GM12874 (cell line): ENCODE measurements at regions not wholly inside any gene's neighbourhood (a gene's known extent, or its start where the extent isn't known, plus 50 kb on each side); places are given as distances from the start of the nearest gene placed in this dataset.

ENCODE experiments used
- TF ChIP-seq, protein P1 (sequence below): IDR thresholded peaks from 2 replicates; pipeline ENCODE4 v1.5.1; 2011; ENCODE audit warnings: low read depth, mild to moderate bottlenecking, control low read depth, low read length, moderate library complexity; ENCODE audit not compliant: insufficient read depth

DNA sequence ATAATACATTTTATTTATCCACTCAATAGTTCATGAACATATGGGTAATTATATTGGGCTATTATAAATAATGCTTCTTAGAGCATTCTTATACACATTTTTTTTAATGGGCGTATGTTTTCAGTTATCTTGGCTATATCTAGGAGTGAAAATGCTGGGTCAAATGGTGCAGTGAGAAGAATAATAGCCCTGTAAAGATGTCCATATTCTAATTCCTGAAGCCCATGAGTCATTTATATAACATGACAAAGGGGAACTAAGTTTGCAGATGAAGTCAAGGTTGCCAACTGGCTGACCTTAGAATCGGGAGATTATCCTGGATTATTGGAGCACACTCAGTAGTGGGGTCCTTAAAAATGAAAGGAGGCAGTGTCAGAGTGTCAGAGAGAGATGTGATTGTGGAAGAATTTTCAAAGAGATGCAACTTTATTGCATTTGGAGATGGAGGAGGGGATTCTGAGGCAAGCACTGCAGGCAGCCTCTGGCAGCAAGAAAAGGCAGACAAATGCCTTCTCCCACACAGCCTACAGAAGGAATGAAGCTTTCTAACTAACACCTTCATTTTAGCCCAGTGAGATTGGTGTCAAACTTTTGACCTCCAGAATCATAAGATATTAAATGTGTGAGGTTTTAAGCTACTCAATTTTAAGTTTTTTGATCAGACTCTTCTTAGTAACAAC lies 106.1 kb upstream of the HS3ST1 start:
- TF ChIP-seq, protein P1, sequence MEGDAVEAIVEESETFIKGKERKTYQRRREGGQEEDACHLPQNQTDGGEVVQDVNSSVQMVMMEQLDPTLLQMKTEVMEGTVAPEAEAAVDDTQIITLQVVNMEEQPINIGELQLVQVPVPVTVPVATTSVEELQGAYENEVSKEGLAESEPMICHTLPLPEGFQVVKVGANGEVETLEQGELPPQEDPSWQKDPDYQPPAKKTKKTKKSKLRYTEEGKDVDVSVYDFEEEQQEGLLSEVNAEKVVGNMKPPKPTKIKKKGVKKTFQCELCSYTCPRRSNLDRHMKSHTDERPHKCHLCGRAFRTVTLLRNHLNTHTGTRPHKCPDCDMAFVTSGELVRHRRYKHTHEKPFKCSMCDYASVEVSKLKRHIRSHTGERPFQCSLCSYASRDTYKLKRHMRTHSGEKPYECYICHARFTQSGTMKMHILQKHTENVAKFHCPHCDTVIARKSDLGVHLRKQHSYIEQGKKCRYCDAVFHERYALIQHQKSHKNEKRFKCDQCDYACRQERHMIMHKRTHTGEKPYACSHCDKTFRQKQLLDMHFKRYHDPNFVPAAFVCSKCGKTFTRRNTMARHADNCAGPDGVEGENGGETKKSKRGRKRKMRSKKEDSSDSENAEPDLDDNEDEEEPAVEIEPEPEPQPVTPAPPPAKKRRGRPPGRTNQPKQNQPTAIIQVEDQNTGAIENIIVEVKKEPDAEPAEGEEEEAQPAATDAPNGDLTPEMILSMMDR = no peak

DNA sequence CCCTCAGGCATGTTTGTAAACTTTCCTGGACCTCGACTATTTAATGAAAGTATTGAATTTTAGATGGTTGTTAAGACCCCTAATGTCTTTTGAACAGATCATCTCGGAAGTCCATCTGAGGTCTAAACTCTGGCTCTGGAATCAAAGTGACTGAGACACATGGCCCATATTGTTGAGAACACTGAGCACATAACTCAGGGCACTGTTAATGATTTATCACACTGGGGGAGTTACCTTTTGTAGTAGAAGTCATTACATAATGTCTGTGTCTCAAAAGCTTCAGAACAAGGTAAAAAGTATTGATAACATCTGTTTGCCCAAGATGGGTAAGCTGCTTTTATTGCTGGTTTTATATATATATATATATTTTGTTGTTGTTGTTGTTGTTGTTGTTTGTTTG lies 103.4 kb upstream of the HS3ST1 start:
- TF ChIP-seq, protein P1 = no peak

DNA sequence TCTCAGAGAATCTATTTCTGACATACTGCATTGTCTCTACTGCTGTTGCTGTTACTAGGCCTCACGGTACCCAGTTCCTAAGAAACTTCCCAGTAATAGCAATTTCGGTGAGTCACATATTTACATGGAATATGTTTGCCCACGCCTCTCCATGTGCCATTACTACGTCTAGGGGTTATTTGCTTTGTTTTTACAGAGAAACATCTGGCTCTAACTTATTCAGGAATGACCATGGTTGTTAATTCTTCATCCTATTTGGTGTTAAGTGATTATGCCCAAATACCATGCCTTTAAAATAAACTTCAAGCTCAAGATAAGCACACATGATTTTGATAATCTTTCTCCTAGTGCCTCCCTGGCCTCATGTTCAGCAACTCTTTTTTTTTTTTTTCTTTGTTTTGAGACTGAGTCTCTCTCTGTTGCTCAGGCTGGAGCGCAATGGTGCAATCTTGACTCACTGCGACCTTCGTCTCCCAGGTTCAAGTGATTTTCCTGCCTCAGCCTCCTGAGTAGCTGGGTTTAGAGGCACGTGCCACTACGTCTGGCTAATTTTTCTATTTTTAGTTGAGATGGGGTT lies 101.0 kb upstream of the HS3ST1 start:
- TF ChIP-seq, protein P1 = no peak

DNA sequence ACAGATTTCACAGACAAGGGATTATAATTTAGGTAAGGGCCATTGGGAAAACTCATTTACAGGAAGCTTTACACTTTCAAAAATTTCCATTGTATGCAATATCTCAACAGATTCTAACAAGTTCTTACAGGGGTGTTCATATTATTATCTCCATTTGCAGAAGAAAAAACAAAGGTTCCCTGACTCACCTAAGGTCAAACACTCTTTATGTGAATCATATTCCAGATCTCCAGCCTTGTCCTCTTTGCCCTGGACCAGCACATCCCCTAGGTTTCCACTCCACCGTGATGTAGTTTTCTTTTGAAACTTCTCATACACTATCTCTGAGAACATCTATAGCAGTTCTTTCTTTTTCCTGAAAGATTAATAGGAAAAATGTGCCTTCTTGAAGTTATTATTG lies 96.4 kb upstream of the HS3ST1 start:
- TF ChIP-seq, protein P1 = no peak

DNA sequence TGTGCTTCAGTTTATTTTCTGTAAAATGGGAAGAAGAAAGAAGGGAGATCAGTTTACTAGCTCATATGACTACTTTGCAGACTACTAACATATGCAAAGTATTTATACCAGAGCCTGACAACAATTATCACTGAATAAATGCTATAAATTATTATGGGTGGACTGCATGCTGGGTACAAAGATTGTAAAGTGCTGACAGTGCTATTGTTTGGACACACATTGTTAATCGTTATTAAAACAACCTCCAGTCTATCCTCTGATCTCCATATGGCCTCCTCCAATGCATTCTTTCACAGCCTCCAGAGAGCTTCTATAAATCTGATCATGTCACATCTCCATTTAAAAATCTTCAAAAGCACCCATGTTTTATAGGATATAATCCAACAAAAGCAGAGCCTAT lies 90.1 kb upstream of the HS3ST1 start:
- TF ChIP-seq, protein P1 = no peak

DNA sequence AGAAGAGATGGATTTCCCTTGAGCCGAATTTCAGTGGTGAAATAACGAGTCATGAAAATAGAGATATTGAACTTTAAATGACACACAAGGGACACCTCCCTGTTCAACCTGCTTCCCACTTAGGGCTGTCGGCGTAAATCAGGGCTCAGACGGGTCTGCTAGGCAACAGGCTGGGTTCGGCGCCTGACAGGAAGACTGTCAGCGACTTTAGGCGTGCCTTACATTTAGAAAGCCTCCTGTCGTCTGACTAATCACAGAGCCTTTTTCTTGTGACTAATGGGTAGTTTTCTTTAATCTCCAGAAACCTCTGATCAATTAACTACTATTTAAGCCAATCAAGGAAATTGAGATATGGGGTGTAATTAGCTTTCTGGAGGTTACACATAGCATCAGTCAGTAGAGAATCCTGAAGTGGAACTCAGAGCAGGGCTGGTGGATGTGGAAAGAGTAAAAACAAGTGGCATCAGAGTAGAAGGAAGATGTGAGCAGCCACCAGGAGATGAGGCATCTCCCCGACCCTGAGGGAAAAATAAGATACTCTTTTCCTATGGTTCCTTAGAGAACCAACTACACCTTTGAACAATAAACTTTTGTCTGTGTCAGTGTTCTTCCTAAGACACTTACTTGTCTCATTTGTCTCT lies 86.2 kb upstream of the HS3ST1 start:
- TF ChIP-seq, protein P1 = no peak

DNA sequence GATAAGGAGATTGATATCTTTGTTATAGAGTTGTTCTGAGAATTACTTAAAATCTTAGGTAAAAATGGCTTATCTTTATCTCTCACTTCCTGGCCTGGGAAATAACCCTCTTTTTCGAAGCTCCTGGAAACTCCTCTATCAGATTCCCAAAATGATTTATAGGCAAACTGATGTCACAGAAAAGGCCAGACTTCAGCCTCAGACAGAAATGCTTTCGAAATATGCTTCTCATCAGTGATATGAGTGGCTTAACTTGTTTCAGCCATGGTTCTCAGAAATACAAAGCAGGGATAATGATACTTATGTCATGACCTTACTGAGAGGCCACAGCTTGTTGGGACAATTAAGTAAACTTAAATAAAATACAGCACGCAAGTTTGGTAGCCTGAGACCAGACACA lies 85.3 kb upstream of the HS3ST1 start:
- TF ChIP-seq, protein P1 = no peak
